Keratinocyte (primary cell): ENCODE measurements at regions not wholly inside any gene's neighbourhood (a gene's known extent, or its start where the extent isn't known, plus 50 kb on each side); places are given as distances from the start of the nearest gene placed in this dataset.

Source experiments
- DNase-seq: peaks from one replicate; pipeline ENCODE4 v3.0.0-alpha.2; 2011; ENCODE audit warnings: low read depth, missing footprints, low spot score
- FAIRE-seq: peaks from 2 replicates; lab custom pipeline; 2011; peaks lifted over from hg19 to GRCh38; lab: Jason Lieb, UNC
- H2AFZ ChIP-seq: 2 replicates; pipeline ENCODE4 v1.6.0; 2012; ENCODE audit warnings: low read length, control low read depth, inconsistent platforms; ENCODE audit not compliant: control insufficient read depth
- H3K27ac ChIP-seq: 2 replicates; pipeline ENCODE4 v1.5.1; 2011; ENCODE audit warnings: low read length; ENCODE audit not compliant: control insufficient read depth, insufficient read depth
- H3K27me3 ChIP-seq: 3 replicates; pipeline ENCODE4 v1.6.0; 2011; ENCODE audit warnings: low read length; ENCODE audit not compliant: control insufficient read depth, insufficient read depth; ENCODE audit errors: extremely low read depth
- H3K36me3 ChIP-seq, 2 experiments: 2 replicates in 1 of 2; 3 replicates in 1 of 2; pipeline ENCODE4 v1.5.1; 2011; ENCODE audit warnings: low read length in 2 of 2, mild to moderate bottlenecking in 1 of 2; ENCODE audit not compliant: control insufficient read depth in 2 of 2, insufficient read depth in 2 of 2; ENCODE audit errors: extremely low read depth in 1 of 2
- H3K4me1 ChIP-seq: 3 replicates; pipeline ENCODE4 v1.5.1; 2011; ENCODE audit warnings: low read length; ENCODE audit not compliant: control insufficient read depth, insufficient read depth; ENCODE audit errors: extremely low read depth
- H3K4me2 ChIP-seq: 3 replicates; pipeline ENCODE4 v1.6.0; 2011; ENCODE audit warnings: low read depth, low read length; ENCODE audit not compliant: control insufficient read depth, insufficient read depth; ENCODE audit errors: extremely low read depth
- H3K4me3 ChIP-seq, 3 experiments: fragments of 200-600 bp in 1 of 3; sonication (generic) in 1 of 3; 2 replicates in 2 of 3; 3 replicates in 1 of 3; pipeline ENCODE4 v1.5.1; 2011 to 2016; ENCODE audit warnings: low read length in 3 of 3, mild to moderate bottlenecking in 3 of 3, control low read depth in 2 of 3, inconsistent platforms in 1 of 3, low read depth in 1 of 3, mixed read lengths in 1 of 3, mixed run types in 1 of 3, moderate library complexity in 1 of 3; ENCODE audit not compliant: control insufficient read depth in 2 of 3, insufficient read depth in 2 of 3; ENCODE audit errors: extremely low read depth in 1 of 3
- H3K79me2 ChIP-seq: 2 replicates; pipeline ENCODE4 v1.6.0; 2012; ENCODE audit warnings: low read length; ENCODE audit not compliant: control insufficient read depth, insufficient read depth
- H3K9ac ChIP-seq: 3 replicates; pipeline ENCODE4 v1.6.0; 2011; ENCODE audit warnings: low read length; ENCODE audit not compliant: control insufficient read depth, insufficient read depth; ENCODE audit errors: extremely low read depth
- H3K9me1 ChIP-seq: 3 replicates; pipeline ENCODE4 v1.6.0; 2011; ENCODE audit warnings: low read length; ENCODE audit not compliant: control insufficient read depth, insufficient read depth; ENCODE audit errors: extremely low read depth
- H3K9me3 ChIP-seq: 2 replicates; pipeline ENCODE4 v1.5.1; 2012; ENCODE audit warnings: low read depth, low read length; ENCODE audit not compliant: control insufficient read depth
- H4K20me1 ChIP-seq: 3 replicates; pipeline ENCODE4 v1.6.0; 2011; ENCODE audit warnings: low read length; ENCODE audit not compliant: control insufficient read depth, insufficient read depth; ENCODE audit errors: extremely low read depth
- CTCF ChIP-seq, 3 experiments: IDR thresholded peaks in 1 of 3; conservative IDR thresholded peaks in 1 of 3; optimal IDR thresholded peaks in 1 of 3; 2 replicates in 2 of 3; 3 replicates in 1 of 3; pipeline versions ENCODE3 to v1.5.1; 2011; ENCODE audit warnings: low read length in 3 of 3, mild to moderate bottlenecking in 3 of 3, moderate library complexity in 2 of 3, control low read depth in 1 of 3, inconsistent platforms in 1 of 3; ENCODE audit not compliant: insufficient read depth in 2 of 3; ENCODE audit errors: extremely low read depth in 1 of 3
- EZH2 ChIP-seq: IDR thresholded peaks from one replicate; pipeline ENCODE4 v1.6.1; 2012; ENCODE audit warnings: inconsistent platforms, mild to moderate bottlenecking, low read length, moderate library complexity
- dilution Hi-C: fragments of 300-500 bp; cut with MboI; formaldehyde crosslinking; loops from one replicate; pipeline ENCODE4 v1.7.0; 2020; ENCODE audit warnings: low sequenced_read_pairs; ENCODE audit not compliant: extremely low pct_ligation_motif_present

DNA sequence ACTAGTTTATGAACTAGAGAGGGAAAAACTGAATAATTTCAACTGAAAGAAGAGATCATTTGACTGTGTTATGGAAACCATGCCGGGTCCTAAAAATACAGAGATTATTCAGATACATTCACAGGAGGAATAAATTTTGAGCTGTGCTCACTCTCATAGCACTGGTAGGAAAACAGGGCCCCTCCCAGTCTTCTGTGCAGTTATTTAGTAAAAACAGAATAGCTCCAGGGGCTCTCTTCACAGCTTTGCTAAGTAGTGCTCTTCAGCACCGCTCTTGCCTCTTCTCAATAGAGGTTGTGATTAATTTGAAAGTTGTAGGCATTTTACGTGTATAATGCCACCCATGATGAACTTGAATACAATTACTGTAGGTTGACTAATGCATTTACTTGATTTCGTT lies 435.9 kb upstream of the PDE3A start:
- Histone ChIP-seq H4K20me1 (no peaks in the 10 kb centered on the region), H3K79me2 (no peaks in the 10 kb centered on the region), H3K9me3 (no peaks in the 10 kb centered on the region), H3K9ac (no peak overlapping the region), H3K4me2 (no peak overlapping the region), H3K4me1 (no peaks in the 10 kb centered on the region), H3K27ac (no peak overlapping the region), H2AFZ (no peak overlapping the region), H3K9me1 (no peaks in the 10 kb centered on the region), H3K27me3 (no peaks in the 10 kb centered on the region), H3K4me3 (no peak overlapping the region), H3K36me3 (no peaks in the 10 kb centered on the region)
- FAIRE-seq (no peak), DNase-seq (no peak)
- no peak for TF ChIP-seq CTCF (optimal IDR thresholded peaks at IDR 0.05 in 1 of 3, IDR thresholded peaks at IDR 0.05 in 1 of 3, conservative IDR thresholded peaks at IDR 0.05 in 1 of 3; ENCODE audit: extremely low read depth in 1 of 3, insufficient read depth in 2 of 3, low read length in 3 of 3)
- no peak for TF ChIP-seq EZH2
- dilution Hi-C loops = no loop called here

- dilution Hi-C loops = no loop called here
- no peaks in the 10 kb centered on the region for H3K4me1 ChIP-seq
- no peaks in the 10 kb centered on the region for H3K27me3 ChIP-seq
- no peak overlapping the region for H2AFZ ChIP-seq
- H3K79me2 ChIP-seq = no peaks in the 10 kb centered on the region
- no peaks in the 10 kb centered on the region for H3K9me3 ChIP-seq
- no peaks in the 10 kb centered on the region for H3K36me3 ChIP-seq
- FAIRE-seq = no peak
- H4K20me1 ChIP-seq = no peaks in the 10 kb centered on the region
- H3K9me1 ChIP-seq = no peaks in the 10 kb centered on the region
- TF ChIP-seq CTCF (optimal IDR thresholded peaks at IDR 0.05 in 1 of 3, IDR thresholded peaks at IDR 0.05 in 1 of 3, conservative IDR thresholded peaks at IDR 0.05 in 1 of 3; ENCODE audit: extremely low read depth in 1 of 3, insufficient read depth in 2 of 3, low read length in 3 of 3) (no peak), EZH2 (no peak)
- no peak overlapping the region for H3K4me2 ChIP-seq
- no peak overlapping the region for H3K4me3 ChIP-seq
- DNase-seq = no peak
- H3K9ac ChIP-seq = no peak overlapping the region
- no peak overlapping the region for H3K27ac ChIP-seq
These were observed 434.4 kb upstream of the PDE3A start for GRCh38 chr12:19933924-19934323.
